ENCODE measurements at regions not wholly inside any gene's neighbourhood (a gene's known extent, or its start where the extent isn't known, plus 50 kb on each side); places are given as distances from the start of the nearest gene placed in this dataset.
A peak's percentile ranks its signal among the peaks of the same experiment; 100 is the strongest.

DNA sequence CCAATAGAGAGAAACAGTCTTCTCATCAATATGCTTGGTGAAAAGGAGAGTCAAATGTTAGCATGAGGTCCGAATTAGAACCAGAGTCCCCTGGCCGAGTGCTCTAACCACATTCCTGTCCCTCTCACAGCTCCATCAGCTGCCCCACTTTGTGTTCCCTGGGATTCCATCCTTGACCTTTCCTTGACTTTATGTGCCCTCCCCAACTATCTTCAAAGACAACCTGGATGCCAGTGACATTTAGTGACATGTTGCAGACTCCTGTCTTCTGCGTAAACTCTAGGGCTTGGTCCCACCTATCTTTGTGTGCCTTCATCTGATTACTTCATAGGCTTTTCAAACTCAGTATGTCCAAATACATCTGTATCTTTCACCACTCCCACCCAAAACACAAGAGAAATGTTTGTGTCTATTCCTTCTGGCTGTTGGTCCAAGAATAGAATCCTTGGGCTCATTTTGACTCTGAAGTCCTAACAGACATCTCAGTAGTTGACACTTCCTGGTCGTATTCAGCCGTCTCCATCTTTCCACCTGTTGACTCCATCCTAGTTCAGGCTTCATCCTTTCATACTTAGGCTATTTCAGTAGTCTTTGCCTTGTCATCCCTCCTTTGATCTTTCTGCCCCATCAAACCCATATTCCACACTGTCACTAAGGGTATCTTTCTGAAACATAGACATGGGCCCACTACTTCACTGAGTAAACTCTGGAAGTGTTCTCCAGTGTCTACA lies 101.4 kb upstream of the CD180 start:
- no peak for DNase-seq (ENCODE audit: low read depth)

DNA sequence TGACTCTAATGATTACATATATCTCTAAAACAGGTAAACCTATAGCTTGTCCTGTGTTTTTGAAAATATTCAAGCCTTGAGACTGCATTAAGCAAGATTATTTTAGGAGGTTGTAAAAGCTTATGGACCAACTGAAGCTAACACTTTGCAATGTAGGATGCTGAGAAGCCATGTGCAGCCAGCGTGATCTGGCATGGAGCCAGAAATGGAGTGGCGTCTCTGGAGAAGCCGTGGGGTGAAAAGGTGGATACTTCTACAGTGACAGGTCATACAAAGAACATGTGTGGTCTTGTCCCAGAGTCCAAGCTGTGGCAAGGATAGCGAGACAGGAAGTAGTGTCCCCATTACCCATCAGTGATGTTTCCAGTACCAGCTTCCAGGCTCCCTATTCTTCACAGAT lies 100.8 kb upstream of the CD180 start:
- no peak for DNase-seq (ENCODE audit: low read depth)

- DNase-seq (ENCODE audit: low read depth) = no peak
Measured at GRCh38 chr5:67294266-67294938, 97.8 kb upstream of the CD180 start.

DNA sequence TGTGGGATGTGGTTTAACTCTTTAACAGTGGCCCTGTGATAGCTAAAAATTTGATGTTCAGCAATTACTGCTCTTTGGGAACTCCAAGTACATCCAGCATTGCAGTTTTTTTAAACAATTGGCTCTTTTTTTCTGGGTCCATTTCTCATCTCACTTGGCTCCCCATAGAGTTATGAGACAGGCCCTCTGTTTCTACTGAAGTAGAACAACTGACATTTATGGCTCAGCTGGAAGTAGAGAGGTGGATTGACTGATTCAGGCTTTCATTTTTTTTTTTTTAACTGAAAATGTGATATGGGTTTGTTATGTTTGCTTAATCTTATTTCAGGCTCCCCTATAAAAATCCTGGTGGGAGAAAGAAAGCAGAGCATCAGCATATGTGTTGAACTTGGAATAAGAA lies 96.6 kb upstream of the CD180 start:
- no peak for DNase-seq (ENCODE audit: low read depth)

- no peak for DNase-seq (ENCODE audit: low read depth)
Measured at GRCh38 chr5:67292201-67292940, 95.8 kb upstream of the CD180 start.

GRCh38 chr5:67291671-67292070 lies 95.1 kb upstream of the CD180 start:
- DNase-seq (ENCODE audit: low read depth) = no peak

- DNase-seq (ENCODE audit: low read depth) = no peak
Measured at GRCh38 chr5:67291066-67291465, 94.5 kb upstream of the CD180 start.

- DNase-seq (ENCODE audit: low read depth) = no peak
Measured at GRCh38 chr5:67290655-67291054, 94.1 kb upstream of the CD180 start.

DNA sequence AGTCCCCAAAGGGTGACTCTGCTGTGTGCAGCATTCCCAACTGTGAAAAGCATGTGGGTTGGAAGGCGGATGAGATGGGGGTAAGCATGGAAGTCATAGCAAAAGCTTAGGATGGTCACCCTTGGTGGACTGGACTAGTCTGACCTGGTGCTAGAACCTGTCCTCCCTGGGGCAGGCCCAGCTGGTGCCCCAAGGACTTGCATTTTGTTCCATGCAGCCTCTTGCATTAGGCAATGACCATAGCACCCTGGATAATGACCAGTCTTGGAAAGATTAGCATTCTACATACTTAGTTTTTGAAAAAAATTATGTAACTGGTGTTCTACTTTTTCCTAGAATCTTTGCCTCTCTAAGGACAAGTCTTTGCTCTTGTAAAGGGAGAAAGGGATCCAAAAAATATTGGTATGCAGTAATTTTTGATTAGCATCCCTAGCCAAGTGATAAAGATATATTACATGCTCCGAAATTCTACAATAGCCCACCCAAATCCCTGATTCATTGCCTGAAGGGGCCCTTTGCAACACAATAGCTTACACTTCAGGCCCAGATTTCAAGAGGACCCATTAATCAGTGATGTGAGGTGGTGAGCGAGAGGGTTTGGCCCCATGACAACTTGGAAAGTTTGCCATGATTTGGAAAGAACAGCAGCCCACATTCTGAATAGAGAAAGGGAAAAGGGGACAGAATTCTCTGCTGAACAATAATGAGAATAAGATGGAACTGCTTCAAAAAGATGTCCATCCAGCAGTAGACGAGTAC lies 93.3 kb upstream of the CD180 start:
- no peak for DNase-seq (ENCODE audit: low read depth)

DNA sequence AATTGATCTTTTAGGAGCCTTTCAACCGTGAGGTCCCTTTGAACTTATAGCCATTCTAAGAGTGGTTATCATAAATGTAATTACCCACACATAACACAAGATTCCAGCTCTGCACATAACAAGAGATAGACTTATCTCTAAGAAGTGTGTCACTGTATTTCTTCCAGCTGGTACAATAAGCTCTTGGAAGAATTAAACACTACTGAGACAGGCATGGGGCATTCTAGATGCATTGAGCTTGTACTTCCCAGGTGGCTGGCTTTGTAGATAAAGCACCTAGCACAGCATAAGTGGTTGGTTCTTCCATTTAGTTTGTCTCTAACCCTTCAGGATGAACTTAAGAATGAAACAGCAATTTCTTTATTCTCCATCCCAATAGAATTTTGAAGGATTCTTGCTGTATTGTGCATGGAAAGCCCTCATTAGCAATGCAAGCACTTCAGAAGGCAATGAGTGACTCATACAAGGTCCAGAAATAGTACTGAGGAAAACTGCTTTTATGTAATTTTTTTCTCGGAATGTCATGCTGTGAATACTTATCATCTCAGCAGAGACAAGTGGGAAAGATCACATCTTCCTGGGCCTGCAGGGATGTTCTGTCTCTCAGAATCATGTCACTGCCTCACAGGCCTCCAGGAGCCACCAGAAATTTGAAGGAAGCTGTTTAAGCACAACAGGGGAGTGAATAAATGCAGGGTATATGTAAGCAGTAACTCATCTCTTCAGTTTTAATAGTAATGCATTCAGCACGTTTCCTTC lies 91.1 kb upstream of the CD180 start:
- DNase-seq (ENCODE audit: low read depth) = peak; percentile 29

GRCh38 chr5:67286006-67286405 lies 89.4 kb upstream of the CD180 start:
- DNase-seq (ENCODE audit: low read depth) = no peak

DNA sequence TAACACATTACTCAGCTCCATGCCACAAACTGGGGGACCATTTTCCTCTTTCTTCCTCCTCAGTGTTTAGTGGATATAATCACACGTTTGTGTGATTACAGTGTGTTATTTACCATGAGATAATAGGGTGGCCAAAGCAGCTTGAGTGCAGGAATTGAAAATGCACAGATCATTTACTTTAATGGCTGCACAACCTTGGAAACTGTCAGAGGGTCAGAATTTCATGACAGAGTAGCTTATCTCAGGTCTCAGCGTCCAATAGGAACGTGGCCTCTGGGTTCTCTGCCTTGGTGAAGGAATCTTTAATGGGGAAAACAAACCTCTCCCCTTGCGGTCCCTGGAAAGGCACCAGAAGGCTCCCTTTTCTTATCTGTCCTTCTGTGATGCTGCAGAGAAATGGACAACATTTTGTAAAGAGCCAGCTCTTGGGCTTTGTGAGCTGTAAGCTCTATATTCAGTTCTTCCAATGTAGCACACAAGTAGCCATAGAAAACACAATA lies 87.4 kb upstream of the CD180 start:
- DNase-seq (ENCODE audit: low read depth) = no peak

DNA sequence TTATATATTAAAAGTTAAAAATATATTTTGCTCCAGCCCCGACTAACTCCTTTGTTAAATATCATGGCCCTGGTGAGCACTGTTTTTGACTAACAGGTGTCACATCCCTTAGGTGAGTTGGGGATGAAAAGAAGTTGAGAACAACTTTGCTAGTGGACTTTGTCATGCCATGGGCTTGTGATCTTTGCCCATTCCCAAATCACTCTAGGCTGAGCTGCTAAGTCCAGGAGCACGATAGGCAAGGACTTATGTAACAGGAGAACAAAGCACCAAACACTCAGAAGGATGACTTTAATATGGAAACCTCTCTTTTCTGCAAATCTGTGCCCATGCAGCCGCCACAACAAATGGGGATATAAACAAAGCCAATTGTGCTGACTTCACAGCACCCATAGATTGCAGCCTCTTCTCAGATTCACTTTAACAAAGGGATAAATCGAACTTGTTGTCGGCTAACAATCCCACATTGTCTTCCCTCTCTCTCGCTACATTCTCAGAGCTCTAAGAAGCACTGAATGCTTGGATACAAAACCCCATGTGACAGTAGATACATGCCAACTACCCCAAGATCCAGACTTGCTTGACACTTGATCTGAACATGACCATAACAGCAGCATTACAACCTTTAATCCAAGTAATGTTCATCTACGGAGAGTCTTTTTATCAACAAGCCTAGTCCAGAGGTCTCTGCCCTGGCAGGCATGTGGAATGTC lies 86.8 kb upstream of the CD180 start:
- DNase-seq (ENCODE audit: low read depth) = no peak

DNA sequence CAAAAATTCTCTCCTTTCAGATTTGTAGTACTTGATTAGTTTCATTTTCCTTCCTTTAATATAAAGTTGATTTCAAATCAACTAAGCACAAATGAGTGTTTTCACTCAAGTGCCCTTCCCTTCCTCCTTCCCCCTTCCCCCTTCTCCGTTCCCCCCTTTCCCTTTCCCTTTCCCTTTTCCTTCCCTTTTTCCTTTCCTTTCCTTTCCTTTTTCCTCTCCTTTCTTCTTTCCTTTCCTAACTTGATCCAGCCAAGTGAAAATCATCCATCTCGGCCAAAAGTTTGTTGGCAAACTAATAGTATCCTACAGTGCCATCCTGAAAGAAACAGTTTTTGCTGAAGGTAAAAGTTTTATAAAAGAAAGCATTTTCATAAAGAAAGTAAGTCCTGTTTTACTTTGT lies 85.3 kb upstream of the CD180 start:
- DNase-seq (ENCODE audit: low read depth) = no peak

DNA sequence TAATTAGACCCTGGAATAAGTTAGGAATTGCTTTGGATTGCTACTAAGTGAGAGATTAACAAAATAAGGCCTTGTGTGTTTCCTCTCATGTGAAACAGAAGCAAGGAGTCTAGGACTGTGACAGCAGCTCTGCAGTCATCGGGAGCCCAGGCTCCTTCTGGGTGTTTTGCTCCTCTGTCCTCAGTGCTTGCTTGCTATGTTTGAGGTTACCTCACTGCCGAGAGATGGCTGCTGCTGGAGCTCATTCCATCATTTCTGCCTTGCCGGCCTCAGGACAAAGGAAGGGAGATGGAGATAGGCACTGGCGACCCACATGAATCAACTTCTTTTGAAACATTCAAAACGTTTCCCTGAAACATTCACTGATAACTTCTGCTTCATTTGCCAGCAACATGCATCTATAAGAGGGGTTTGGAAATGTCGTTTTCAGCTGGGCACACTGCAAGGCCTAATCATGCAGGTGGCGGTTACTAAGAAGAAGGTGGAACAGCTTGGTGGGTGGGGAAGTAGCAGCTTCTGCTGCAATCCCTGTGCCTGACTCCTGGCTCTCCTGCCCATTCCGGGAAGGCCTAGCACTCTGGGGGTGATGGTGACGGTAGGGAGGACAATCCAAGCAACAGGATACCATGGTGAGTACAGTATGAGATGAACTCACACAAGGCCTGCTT lies 77.2 kb upstream of the CD180 start:
- no peak for DNase-seq (ENCODE audit: low read depth)

- no peak for DNase-seq (ENCODE audit: low read depth)
Measured at GRCh38 chr5:67272453-67273130, 76.0 kb upstream of the CD180 start.

GRCh38 chr5:67268231-67269021 lies 71.8 kb upstream of the CD180 start:
- peak; percentile 89 for DNase-seq (ENCODE audit: low read depth)

DNA sequence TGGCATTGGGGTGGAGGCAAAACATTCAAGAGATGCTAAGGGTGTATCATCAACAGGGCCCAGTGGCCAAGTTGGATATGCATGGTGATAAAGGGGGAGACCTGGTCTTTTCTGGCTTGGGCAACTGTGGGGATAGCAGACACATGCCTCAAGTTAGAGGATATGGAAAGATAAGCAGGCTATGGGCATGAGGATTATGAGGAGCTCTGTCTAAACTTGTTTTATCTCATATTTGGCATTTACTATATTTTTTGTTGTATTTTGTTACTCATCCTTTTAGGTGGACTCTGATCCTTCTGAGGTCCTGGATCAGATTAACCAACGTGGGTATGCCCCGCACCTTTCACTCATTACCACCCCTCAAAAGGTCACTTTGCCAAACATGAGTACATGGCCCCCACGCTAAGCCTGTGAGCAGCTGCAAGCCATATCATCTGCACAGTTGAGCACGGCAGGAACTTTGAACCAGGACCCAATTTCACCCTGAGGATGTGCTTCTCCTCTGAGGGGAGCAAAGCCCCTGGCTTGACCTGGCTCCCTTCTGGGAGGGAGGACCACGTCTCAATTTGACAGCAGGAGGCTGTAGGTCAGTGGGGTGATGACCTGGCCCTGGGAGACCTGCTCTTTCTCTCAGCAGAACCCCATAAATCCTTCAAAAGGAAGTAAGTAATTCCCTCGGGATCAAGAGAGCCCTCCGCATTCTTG lies 71.1 kb upstream of the CD180 start:
- DNase-seq (ENCODE audit: low read depth) = no peak
